K562 (cell line): ENCODE measurements at regions not wholly inside any gene's neighbourhood (a gene's known extent, or its start where the extent isn't known, plus 50 kb on each side); places are given as distances from the start of the nearest gene placed in this dataset.

Source experiments
- ATF6 ChIP-seq: sonication (generic); formaldehyde crosslinking; IDR thresholded peaks from 2 replicates; pipeline ENCODE4 v1.4.0; 2020; ENCODE audit warnings: mild to moderate bottlenecking, missing genetic modification reagents
- CAMTA2 ChIP-seq: fragments of 250-450 bp; sonication (Bioruptor Pico); conservative IDR thresholded peaks from 2 replicates; pipeline ENCODE4 v1.5.1; 2022
- E2F1 ChIP-seq: sonication (generic); formaldehyde crosslinking; IDR thresholded peaks from 2 replicates; pipeline ENCODE4 v1.8.1; 2023; ENCODE audit warnings: mild to moderate bottlenecking, missing genetic modification reagents, moderate library complexity
- HDAC3 ChIP-seq: fragments of 450-650 bp; IDR thresholded peaks from 2 replicates; pipeline ENCODE4 v1.6.1; 2018; ENCODE audit warnings: borderline replicate concordance, mild to moderate bottlenecking, moderate library complexity; ENCODE audit not compliant: partially characterized antibody
- RERE ChIP-seq: sonication (generic); formaldehyde crosslinking; IDR thresholded peaks from 2 replicates; pipeline ENCODE4 v1.8.0; 2023; ENCODE audit warnings: missing genetic modification reagents, mild to moderate bottlenecking, borderline replicate concordance
- TCF15 ChIP-seq: fragments of 250-450 bp; sonication (Bioruptor Pico); IDR thresholded peaks from 2 replicates; pipeline ENCODE4 v1.8.0; 2022; ENCODE audit warnings: moderate library complexity, mild to moderate bottlenecking, inconsistent platforms
- THRAP3 ChIP-seq: fragments of 450-650 bp; IDR thresholded peaks from 2 replicates; pipeline ENCODE4 v1.6.1; 2016; ENCODE audit warnings: mild to moderate bottlenecking, inconsistent platforms, borderline replicate concordance
- TF ChIP-seq, protein P1 (sequence below): fragments of 450-650 bp; IDR thresholded peaks from 2 replicates; pipeline ENCODE4 v1.6.1; 2016; ENCODE audit warnings: low read depth

DNA sequence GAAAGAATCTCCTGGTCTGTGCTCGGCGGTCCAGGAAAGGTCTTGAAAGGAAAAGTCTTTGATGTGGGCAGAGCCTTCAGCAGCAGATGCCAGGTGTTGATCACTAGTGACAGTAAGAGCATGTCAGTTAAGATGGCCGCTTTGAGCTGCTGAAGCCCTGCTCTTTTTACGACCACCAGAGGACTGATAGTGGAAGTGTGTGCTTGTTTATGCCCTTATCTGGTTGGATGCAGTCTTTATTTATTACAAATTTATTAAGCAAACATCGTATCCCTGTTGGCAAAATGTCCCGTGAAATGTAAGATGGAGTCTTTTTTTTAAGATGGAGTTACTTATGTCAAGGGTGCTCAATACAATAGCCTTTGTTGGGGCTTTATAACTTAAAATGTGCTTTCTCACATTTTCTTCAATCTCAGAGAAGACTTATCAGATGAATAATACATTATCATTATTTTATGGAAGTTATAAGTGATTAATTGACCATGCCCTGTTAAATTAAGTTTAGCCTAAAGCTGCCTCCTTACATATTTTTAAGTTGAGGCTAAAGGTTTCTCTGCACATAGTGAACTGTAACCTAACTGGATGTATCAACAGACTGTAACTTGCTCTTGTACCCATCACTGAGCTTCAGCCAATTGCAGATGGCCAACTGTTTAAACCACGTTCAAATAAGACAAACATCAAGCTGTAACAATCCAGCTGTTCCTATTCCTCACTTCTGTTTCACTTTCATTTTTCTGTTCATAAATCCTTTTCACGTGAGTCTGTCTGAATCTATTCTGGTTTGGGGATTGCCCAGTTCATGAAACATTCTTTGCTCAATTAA lies 97.4 kb upstream of the PIK3CG start (continued):
- TF ChIP-seq, protein P1, sequence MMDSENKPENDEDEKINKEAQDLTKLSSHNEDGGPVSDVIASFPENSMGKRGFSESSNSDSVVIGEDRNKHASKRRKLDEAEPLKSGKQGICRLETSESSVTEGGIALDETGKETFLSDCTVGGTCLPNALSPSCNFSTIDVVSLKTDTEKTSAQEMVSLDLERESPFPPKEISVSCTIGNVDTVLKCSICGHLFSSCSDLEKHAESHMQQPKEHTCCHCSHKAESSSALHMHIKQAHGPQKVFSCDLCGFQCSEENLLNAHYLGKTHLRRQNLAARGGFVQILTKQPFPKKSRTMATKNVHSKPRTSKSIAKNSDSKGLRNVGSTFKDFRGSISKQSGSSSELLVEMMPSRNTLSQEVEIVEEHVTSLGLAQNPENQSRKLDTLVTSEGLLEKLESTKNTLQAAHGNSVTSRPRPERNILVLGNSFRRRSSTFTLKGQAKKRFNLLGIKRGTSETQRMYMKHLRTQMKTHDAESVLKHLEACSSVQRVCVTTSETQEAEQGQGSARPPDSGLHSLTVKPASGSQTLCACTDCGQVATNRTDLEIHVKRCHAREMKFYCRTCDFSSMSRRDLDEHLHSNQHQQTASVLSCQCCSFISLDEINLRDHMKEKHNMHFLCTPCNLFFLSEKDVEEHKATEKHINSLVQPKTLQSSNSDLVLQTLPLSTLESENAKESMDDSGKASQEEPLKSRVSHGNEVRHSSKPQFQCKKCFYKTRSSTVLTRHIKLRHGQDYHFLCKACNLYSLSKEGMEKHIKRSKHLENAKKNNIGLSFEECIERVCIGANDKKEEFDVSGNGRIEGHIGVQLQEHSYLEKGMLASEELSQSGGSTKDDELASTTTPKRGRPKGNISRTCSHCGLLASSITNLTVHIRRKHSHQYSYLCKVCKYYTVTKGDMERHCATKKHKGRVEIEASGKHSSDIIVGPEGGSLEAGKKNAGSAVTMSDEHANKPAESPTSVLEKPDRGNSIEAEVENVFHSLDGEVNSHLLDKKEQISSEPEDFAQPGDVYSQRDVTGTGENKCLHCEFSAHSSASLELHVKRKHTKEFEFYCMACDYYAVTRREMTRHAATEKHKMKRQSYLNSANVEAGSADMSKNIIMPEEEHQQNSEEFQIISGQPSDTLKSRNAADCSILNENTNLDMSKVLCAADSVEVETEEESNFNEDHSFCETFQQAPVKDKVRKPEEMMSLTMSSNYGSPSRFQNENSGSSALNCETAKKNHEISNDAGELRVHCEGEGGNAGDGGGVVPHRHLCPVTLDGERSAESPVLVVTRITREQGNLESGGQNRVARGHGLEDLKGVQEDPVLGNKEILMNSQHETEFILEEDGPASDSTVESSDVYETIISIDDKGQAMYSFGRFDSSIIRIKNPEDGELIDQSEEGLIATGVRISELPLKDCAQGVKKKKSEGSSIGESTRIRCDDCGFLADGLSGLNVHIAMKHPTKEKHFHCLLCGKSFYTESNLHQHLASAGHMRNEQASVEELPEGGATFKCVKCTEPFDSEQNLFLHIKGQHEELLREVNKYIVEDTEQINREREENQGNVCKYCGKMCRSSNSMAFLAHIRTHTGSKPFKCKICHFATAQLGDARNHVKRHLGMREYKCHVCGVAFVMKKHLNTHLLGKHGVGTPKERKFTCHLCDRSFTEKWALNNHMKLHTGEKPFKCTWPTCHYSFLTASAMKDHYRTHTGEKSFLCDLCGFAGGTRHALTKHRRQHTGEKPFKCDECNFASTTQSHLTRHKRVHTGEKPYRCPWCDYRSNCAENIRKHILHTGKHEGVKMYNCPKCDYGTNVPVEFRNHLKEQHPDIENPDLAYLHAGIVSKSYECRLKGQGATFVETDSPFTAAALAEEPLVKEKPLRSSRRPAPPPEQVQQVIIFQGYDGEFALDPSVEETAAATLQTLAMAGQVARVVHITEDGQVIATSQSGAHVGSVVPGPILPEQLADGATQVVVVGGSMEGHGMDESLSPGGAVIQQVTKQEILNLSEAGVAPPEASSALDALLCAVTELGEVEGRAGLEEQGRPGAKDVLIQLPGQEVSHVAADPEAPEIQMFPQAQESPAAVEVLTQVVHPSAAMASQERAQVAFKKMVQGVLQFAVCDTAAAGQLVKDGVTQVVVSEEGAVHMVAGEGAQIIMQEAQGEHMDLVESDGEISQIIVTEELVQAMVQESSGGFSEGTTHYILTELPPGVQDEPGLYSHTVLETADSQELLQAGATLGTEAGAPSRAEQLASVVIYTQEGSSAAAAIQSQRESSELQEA: no peak
- TF ChIP-seq E2F1 (CRISPR knock-in tag) (no peak), HDAC3 (no peak), RERE (CRISPR knock-in tag) (peak; percentile 65; the same call in 1 of the 2 replicates), TCF15 (CRISPR knock-in tag) (peak; percentile 92), ATF6 (no peak), CAMTA2 (CRISPR knock-in tag) (0 out of 2 replicates have a peak, but pooled peaks have one; percentile 69), THRAP3 (no peak)
